Lower leg skin (tissue), 4 donors: ENCODE measurements at regions not wholly inside any gene's neighbourhood (a gene's known extent, or its start where the extent isn't known, plus 50 kb on each side); places are given as distances from the start of the nearest gene placed in this dataset.
"Not testable (repeated sequence)": the region's sequence is repeated elsewhere in the genome, so short reads cannot be mapped to it uniquely, and the experiment has no call there.

ENCODE experiments used
- DNase-seq, 2 donors: peaks; one replicate each; pipeline ENCODE4 v3.0.0-alpha.2; 2019; ENCODE audit warnings: low spot score in 2 of 2
- H3K4me3 ChIP-seq: fragments of 200-600 bp; sonication (generic); 2 replicates; pipeline ENCODE4 v1.5.1; 2017; ENCODE audit warnings: mild to moderate bottlenecking, low read depth; ENCODE audit not compliant: poor library complexity, severe bottlenecking
- POLR2A ChIP-seq, 2 donors: fragments of 450-650 bp; IDR thresholded peaks; one replicate each; pipeline ENCODE4 v1.6.1; 2016 to 2017; ENCODE audit warnings: antibody characterized with exemption in 2 of 2, mild to moderate bottlenecking in 1 of 2, moderate library complexity in 1 of 2
- WGBS, 2 donors: methylation state at CpG; one replicate each; pipeline ENCODE4 v1.1.5; 2018; 5-methylcytosine and 5-hydroxymethylcytosine counted together
- intact Hi-C: fragments of 100-400 bp; cut with DNase I; formaldehyde crosslinking; loops from one replicate; pipeline ENCODE4 v1.15.0; 2023; ENCODE audit warnings: low total_unique reads
- TF ChIP-seq, protein P1 (sequence below), 3 donors: fragments of 450-650 bp; IDR thresholded peaks; one replicate each; pipeline ENCODE4 v1.5.1; 2016; ENCODE audit warnings: antibody characterized with exemption in 3 of 3, mild to moderate bottlenecking in 3 of 3, moderate library complexity in 2 of 3

DNA sequence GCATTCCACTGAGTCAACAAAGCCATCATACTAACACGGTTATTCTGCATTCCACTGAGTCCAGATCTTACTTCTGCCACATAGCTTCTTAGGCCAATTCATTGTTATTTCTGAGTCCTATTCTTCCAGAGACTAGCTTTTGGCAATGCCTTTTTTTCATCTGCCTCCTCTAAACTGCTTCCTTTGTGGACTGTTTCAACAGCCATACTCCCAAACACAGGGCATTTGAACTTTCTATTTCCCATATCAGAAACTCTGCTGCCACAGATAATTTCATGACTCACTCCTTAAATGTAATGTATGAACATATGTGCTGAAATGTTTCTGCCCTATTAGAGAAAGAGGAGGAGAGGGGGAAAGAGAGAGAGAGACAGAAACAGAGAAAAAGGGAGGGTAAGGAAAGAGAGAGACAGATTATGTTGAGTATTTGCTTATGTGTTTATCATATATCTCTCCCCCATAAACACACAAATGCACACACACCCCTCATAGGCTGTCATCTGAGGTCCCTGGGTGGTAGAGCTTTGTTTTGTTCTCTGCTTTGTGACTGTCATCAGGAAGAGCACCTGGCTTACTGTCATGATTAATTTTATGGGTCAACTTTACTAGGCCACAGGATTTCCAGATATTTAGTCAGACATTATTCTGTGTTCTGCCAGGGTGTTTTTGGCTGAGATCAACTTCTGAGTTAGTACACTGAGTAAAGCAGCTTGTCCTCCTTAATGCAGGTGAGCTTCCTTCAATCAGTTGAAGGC, 308.0 kb upstream of the KCND2 start:
- DNase-seq, result no peak

DNA sequence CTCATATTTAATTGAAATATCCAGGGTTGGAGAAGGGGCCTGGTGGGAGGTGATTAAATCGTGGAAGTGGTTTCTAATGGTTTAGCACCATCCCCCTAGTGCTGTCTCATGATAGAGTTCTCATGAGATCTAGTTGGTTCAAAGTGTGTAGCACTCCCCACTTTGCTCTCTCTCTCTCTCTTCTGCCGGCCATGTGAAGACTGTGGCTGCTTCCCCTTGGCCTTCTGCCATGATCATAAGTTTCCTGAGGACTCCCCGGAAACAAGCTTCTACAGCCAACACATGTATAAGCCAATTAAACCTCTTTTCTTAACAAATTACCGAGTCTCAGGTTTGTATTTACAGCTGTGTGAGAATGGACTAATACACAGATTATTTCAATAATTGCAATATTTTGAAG, 305.8 kb upstream of the KCND2 start:
- WGBS, 2 donors, result 53 to 59% methylated on average over 4 of the region's 4 CpGs
- no peak overlapping the region for H3K4me3 ChIP-seq
- intact Hi-C loops, result no loop called here
- TF ChIP-seq POLR2A (IDR thresholded peaks at IDR 0.05), result no peak
- TF ChIP-seq, protein P1, sequence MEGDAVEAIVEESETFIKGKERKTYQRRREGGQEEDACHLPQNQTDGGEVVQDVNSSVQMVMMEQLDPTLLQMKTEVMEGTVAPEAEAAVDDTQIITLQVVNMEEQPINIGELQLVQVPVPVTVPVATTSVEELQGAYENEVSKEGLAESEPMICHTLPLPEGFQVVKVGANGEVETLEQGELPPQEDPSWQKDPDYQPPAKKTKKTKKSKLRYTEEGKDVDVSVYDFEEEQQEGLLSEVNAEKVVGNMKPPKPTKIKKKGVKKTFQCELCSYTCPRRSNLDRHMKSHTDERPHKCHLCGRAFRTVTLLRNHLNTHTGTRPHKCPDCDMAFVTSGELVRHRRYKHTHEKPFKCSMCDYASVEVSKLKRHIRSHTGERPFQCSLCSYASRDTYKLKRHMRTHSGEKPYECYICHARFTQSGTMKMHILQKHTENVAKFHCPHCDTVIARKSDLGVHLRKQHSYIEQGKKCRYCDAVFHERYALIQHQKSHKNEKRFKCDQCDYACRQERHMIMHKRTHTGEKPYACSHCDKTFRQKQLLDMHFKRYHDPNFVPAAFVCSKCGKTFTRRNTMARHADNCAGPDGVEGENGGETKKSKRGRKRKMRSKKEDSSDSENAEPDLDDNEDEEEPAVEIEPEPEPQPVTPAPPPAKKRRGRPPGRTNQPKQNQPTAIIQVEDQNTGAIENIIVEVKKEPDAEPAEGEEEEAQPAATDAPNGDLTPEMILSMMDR (IDR thresholded peaks at IDR 0.05), result no peak
- DNase-seq, result no peak

More for the DNA sequence above, 308.0 kb upstream of the KCND2 start:
- WGBS, 2 donors, result 44 to 47% methylated on average over 1 of the region's 1 CpG
- intact Hi-C loops, result no loop called here
- H3K4me3 ChIP-seq, result no peak overlapping the region
- TF ChIP-seq, protein P1 (IDR thresholded peaks at IDR 0.05), result no peak
- TF ChIP-seq POLR2A (IDR thresholded peaks at IDR 0.05), result no peak

DNA sequence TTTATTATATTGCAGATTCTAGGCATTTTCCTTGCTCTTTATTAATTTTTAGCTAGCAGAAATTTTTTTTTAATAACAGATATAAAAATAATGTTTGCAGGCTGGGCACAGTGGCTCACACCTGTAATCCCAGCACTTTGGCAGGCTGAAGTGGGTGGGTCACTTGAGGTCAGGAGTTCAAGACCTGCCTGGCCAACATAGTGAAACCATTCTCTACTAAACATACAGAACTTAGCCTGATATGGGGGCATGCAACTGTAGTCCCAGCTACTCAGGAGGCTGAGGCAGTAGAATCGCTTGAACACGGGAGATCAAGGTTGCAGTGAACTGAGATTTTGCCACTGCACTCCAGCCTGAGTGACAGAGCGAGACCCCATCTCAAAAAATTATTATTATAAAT, 304.6 kb upstream of the KCND2 start:
- H3K4me3 ChIP-seq, intact Hi-C loops, DNase-seq: not testable (repeated sequence)
- WGBS, 2 donors, result 84 to 93% methylated on average over 3 of the region's 3 CpGs

DNA sequence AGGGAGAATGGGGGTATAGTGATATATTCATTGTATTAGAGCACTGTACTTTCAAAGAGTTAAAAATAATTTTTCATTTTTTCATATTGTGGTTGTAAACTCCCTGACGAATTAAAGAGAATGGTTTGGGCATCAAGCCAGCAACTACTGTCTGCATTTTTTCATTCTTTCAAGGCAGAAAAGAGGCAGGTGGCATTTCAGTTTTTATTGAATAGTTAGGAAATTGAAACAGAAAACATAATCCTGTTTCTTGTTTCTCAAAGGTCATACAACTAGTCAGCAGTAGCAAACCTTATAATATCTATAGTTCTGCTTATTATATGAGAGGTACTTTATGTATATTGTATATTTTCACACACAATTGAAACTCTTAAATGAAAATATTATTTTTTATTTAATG, 303.9 kb upstream of the KCND2 start:
- 2 to 4% methylated on average over 1 of the region's 1 CpG for WGBS, 2 donors
- no peak for TF ChIP-seq POLR2A (IDR thresholded peaks at IDR 0.05)
- TF ChIP-seq, protein P1 (IDR thresholded peaks at IDR 0.05), result no peak
- no peak overlapping the region for H3K4me3 ChIP-seq
- intact Hi-C loops, result no loop called here
- no peak for DNase-seq

DNA sequence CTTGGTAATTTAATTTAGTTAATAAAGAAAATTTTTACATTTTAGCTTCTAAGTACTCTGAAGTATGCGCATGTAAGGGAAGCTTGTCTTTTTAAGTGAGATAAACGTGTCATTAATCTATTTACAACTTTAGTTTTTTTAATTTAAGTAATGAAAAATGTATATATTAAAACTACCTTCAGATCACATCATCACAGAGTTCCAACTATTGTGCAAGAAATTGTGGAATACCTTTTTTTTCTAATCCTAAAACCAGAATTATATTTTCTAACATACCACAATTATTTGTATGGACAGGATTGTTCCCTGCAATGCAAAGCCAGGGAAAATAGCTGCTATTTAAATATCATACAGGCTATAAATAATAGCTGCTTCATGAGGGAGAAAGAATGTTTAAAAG, 303.2 kb upstream of the KCND2 start:
- 72 to 77% methylated on average over 2 of the region's 2 CpGs for WGBS, 2 donors
- no peak overlapping the region for H3K4me3 ChIP-seq
- TF ChIP-seq, protein P1 (IDR thresholded peaks at IDR 0.05), result no peak
- TF ChIP-seq POLR2A (IDR thresholded peaks at IDR 0.05), result no peak
- DNase-seq, result no peak
- intact Hi-C loops, result no loop called here

DNA sequence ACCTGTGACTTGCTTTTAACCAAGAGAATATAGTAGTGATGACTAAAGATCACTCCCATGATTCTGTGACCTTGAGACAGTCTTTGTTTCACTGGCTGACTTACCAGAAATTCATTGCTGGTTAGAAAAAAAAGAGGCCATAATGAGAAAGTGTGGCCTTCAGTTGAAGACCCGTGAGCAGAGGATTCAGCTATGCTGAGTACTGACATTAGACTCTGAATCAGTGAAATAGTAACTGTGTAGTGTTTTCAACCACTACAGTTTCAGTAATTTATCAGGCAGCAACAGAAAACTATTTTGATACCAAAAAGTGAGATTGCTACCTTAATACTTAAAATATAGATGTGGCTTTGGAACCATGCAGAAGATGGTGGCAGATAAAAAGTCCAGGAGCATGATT, 298.0 kb upstream of the KCND2 start:
- 79 to 84% methylated on average over 1 of the region's 1 CpG for WGBS, 2 donors
- no peak for TF ChIP-seq POLR2A (IDR thresholded peaks at IDR 0.05)
- TF ChIP-seq, protein P1 (IDR thresholded peaks at IDR 0.05), result no peak
- DNase-seq, result no peak
- no peak overlapping the region for H3K4me3 ChIP-seq
- intact Hi-C loops, result no loop called here
